ENCODE measurements at regions not wholly inside any gene's neighbourhood (a gene's known extent, or its start where the extent isn't known, plus 50 kb on each side); places are given as distances from the start of the nearest gene placed in this dataset.
"Not testable (repeated sequence)": the region's sequence is repeated elsewhere in the genome, so short reads cannot be mapped to it uniquely, and the experiment has no call there.

DNA sequence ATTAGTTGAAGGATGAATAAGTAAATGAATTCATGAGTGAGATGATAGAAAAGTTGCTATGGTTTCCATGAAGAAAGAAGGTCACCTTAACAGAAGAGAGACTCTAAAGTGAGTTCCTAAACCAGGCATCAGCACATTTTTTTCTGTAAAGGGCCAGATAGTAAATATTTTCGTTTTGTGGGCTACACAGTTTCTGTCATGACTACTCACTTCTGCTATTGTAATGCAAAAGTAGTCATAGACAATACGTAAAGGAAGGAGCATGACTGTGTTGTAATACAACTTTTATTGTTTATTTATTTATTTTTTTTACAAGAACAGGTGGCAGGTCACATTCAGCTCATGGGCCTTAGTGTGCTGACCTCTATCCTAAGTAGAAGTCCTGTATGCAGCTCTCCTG lies 426.1 kb upstream of the DYNLRB2 start:
- no peak for DNase-seq

DNA sequence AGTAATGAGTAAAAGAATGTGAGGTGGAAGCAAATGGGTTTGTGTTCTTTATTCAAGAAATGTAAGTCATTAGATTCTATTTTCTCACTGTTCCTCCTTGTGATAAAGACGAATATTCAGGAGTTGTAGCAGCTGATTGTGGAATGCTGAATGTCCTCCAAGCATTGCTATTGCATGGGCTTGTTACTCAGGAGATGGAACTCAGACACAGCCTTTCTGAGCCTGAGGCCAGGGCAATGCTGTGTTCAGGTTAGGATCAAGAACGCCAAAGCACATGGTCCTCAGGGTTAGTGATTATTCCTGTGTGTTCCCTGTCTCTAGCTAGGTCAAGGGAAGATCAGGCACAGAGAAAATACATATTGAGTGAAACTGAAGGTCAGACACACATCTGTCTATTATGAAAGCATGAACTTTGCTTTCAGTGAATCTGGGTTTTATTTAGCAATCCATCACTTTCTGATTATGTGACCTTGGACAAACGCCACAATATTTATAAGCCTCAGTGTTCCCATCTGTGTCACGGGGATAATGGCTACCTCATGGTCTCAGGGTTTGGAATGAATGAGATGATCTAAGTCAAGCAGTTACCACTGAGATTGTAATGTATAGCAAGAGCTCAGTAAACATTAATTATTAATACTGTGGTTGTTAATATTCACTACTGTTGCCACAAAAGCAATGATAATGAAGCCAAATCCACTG lies 426.8 kb upstream of the DYNLRB2 start:
- no peak for DNase-seq

- no peak for DNase-seq
Measured at GRCh38 chr16:80109581-80109980, 431.2 kb upstream of the DYNLRB2 start.

GRCh38 chr16:80107900-80108299 lies 432.9 kb upstream of the DYNLRB2 start:
- no peak for DNase-seq

GRCh38 chr16:80105751-80106150 lies 435.0 kb upstream of the DYNLRB2 start:
- DNase-seq = no peak

GRCh38 chr16:80105160-80105559 lies 435.6 kb upstream of the DYNLRB2 start:
- DNase-seq = no peak

GRCh38 chr16:80104401-80104800 lies 436.4 kb upstream of the DYNLRB2 start:
- DNase-seq = no peak

DNA sequence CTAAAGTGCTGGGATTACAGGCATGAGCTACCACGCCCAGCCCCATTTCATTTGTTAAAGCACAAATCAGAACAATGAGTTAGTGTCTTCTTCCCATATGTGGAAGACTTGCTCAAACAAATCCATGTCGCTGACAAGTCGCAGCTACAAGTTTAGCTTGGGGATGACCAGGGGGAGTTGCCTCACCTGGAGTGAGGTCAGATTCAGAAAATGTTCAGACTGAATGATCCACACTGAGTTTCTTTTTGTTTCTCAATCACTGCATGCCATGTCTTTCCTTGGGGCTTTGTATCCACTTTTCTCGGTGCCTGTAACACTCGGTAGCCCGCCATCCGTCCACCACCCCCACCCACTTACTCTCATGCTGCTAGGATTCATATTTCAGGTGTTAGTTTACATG lies 437.3 kb upstream of the DYNLRB2 start:
- no peak for DNase-seq

GRCh38 chr16:80100846-80101451 lies 439.8 kb upstream of the DYNLRB2 start:
- no peak for DNase-seq

GRCh38 chr16:80100186-80100585 lies 440.6 kb upstream of the DYNLRB2 start:
- DNase-seq = no peak

DNA sequence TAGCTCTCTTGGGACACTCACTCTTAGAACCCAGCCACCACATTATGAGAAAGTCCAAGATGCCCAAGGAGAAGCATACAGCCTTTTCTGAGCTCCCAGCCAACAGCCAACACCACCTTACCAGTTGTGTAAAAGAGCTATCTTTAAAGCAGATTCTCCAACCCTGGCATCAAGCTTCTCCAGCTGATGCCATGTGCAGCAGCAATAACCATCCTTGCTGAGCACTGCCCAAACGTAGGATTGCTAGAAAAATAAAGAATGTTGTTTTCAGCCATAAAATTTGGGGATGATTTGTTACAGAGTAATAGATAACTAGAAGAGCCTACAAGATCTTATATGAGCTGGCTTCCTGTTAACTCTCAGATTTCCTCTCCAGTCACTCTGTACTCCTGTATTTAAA lies 443.7 kb upstream of the DYNLRB2 start:
- no peak for DNase-seq

GRCh38 chr16:80092681-80093080 lies 448.1 kb upstream of the DYNLRB2 start:
- no peak for DNase-seq

DNA sequence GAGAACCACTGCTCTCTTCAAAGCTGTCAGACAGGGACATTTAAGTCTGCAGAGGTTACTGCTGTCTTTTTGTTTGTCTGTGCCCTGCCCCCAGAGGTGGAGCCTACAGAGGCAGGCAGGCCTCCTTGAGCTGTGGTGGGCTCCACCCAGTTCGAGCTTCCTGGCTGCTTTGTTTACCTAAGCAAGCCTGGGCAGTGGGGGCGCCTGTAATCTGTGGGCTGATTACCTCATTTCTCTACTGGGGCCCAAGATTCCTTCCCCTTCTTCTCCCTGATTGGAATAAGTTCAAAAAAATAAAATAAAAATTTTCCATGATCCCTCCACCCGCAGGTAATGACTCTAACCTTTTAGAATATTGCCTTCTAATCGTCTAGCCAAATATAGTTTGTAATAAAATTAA lies 449.3 kb upstream of the DYNLRB2 start:
- DNase-seq = not testable (repeated sequence)

DNA sequence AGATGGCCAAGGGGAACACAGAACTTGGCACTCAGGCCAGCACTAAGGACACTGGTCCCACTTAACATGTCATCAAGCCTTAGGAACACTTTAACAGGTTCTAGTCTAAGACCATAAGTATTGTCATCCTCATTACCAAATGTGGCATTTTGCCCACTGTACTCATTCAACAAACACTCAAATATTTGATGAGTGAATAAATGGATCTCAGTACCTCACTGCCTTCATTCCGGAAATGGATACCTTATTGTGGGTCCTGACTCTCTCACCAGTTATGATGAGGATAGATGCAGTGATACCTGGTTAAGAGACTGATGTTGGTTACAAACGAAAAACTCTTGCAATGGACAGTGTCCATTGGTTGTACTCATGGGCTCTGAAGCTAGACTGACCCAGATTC lies 455.2 kb upstream of the DYNLRB2 start:
- DNase-seq = no peak

- no peak for DNase-seq
Measured at GRCh38 chr16:80084614-80085013, 456.2 kb upstream of the DYNLRB2 start.

DNA sequence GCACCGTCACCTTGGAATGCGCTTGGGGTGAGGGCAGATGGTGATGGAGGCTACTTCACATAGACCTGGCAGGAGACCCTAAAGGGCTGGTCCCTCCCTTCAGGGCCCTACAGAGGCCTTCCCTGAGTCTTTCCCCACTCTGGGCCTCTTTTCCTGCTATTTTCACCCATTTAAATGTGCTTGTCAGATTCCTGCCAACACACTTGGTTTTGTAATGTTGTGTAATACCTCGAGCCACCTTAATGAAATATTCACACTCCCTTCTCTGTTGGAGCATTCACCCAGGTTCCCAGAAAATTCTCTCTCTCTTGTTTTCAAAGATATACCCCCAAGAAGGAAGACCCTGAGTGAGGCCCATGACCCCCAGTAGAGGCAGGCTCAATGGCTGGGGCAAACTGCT lies 456.6 kb upstream of the DYNLRB2 start:
- DNase-seq = no peak

DNA sequence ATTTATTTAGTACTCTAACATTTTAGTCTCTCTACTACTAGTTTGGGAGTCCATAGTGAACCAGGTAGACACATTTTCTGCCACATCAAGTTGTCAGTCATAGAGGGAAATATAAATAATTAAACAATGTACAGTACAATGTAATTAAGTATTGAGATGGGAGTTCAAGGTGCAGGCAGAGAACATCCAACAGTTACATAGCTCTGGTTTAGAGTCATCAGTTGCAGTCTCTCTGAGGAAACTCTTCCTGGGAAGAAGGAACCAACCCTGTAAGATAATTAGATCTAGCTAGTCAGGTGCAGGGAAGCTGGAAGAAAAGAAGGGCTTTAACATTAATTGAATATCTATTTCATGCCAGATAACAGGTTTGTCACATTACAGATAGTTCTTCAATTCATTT lies 457.9 kb upstream of the DYNLRB2 start:
- DNase-seq = no peak

DNA sequence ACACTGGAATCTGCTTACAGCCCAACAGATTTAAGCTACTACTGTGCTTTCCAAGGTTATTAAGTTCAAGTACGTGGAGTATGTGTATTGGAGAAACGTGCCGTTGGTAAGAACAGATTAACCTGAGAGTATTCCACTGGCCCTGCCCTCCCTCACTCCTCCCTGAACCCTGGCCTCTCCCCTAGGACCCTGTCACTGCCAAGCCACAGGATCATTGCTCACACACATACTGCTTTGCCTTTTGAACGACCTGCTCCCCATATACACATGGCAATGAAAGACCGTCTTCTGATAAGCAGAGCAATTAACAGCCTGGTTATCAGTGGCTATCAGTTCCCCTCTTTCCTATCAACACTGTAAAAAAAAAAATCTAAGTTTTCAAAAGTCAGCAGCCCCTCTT lies 458.9 kb upstream of the DYNLRB2 start:
- no peak for DNase-seq

DNA sequence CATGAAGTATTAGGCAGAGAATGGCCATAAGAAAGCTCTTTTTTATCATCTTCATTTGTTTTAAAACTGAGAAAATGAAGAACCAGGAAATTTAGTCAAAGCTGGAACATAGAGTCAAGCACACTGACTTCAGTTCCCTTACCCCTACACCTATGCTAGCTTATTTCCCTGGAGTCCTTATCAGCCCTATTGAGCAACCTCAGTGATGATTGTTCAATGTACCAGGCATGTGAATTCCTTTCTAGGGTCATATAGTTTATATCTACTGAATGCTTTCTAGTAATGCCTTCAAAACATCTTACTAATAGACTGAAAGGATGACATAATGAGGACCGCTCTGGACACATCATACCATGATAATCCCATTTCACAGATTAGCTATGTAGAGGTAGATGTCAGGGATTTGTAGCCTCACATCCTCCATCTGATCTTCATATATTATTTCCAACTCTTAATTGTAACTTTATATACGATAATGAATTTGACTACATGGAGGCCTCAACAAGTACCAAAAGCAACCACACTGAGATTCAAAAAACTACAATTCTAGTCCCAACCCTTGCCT lies 460.4 kb upstream of the DYNLRB2 start:
- no peak for DNase-seq

DNA sequence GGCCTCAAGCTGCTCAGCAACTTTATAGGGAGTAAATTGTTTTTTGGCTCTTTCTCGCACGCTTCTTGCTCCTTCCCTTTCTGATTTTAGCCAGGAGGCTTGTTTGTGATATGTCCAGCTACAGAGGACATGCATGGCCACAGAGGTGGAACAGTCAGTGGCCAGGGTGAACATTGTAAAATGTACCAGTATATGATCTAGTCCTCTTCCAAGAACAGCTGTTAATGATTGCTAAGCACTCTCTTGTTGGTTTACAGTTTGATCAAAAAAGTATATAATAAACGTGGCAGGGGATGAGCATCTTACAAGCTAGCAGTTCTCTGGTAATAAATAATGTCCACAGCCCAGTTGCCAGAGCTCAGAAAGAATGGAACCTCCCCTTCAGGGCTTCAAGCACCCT lies 461.7 kb upstream of the DYNLRB2 start:
- DNase-seq = no peak

DNA sequence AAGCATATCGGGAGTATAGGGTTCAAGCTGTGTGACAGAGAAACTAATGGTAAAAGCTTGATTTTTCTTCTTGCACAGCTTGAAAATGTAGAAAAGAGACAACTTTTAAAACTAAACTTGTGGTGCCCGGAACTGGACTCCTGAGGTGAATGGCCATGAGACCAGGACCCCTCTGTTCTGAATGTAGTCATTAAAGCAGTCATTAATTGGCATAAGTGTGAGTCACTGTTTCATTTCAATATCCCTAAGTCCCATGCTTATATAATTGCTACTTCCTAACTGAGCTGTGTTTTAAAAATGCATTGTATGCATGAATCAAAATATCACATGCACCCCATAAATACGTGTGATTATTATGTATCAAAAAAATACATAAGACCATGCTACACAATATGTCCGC lies 463.1 kb upstream of the DYNLRB2 start:
- DNase-seq = no peak

DNA sequence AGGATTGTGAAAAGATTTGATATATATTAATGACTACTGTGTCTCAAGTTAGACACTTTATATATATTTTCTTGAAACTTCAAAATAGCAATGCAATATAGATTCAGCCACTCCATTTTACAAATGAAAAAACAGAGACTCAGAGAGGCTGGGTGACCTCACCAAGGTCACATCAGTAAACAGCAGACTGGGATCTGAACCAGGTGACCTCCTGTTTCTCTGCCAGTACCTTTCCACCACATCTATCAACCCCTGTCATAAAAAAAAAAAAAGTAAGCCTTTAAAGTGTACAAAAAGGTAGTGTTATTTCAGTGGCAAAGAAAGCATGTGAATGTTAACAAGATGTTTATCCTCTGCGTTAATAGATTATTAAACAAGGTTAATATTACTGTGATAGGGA lies 466.5 kb upstream of the DYNLRB2 start:
- DNase-seq = no peak

GRCh38 chr16:80071964-80072456 lies 468.8 kb upstream of the DYNLRB2 start:
- DNase-seq = no peak

- no peak for DNase-seq
Measured at GRCh38 chr16:80066805-80067580, 466.5 kb upstream of the MAF start.
